Prostate gland (tissue), 2 donors: ENCODE measurements at regions not wholly inside any gene's neighbourhood (a gene's known extent, or its start where the extent isn't known, plus 50 kb on each side); places are given as distances from the start of the nearest gene placed in this dataset.

ENCODE experiments used
- CTCF ChIP-seq, 4 experiments: fragments of 200-600 bp in 2 of 4; fragments of 450-650 bp in 2 of 4; sonication (generic) in 2 of 4; IDR thresholded peaks; 1 replicate in 3 of 4; 2 replicates in 1 of 4; pipeline ENCODE4 v1.5.1; 2016 to 2019; ENCODE audit warnings: antibody characterized with exemption in 4 of 4, mild to moderate bottlenecking in 2 of 4, moderate library complexity in 2 of 4
- POLR2A ChIP-seq: fragments of 450-650 bp; IDR thresholded peaks from one replicate; pipeline ENCODE4 v1.6.1; 2016; ENCODE audit warnings: antibody characterized with exemption, mild to moderate bottlenecking
- POLR2AphosphoS5 ChIP-seq: sonication (generic); formaldehyde crosslinking; IDR thresholded peaks from one replicate; pipeline ENCODE4 v1.6.1; 2017; ENCODE audit warnings: antibody characterized with exemption

GRCh38 chr3:71858503-71859122 lies 73.7 kb upstream of the PROK2 start:
- TF ChIP-seq CTCF (IDR thresholded peaks at IDR 0.05) (no peak), POLR2A (no peak), POLR2AphosphoS5 (no peak)
